Bone marrow (tissue), 2 donors: ENCODE measurements at regions not wholly inside any gene's neighbourhood (a gene's known extent, or its start where the extent isn't known, plus 50 kb on each side); places are given as distances from the start of the nearest gene placed in this dataset.
A peak's percentile ranks its signal among the peaks of the same experiment; 100 is the strongest.
"Not testable (repeated sequence)": the region's sequence is repeated elsewhere in the genome, so short reads cannot be mapped to it uniquely, and the experiment has no call there.

Source experiments
- DNase-seq, 2 donors: peaks; one replicate each; lab custom pipeline; 2025; lab: John Stamatoyannopoulos, UW

- DNase-seq = no peak
These were observed 92.8 kb downstream of the EOMES start for GRCh38 chr3:27629366-27629765.

GRCh38 chr3:27628026-27628750 is 93.9 kb downstream of the EOMES start:
- DNase-seq = no peak

- DNase-seq = no peak
These were observed 95.5 kb downstream of the EOMES start for GRCh38 chr3:27626596-27627118.

- no peak for DNase-seq
These were observed 96.3 kb downstream of the EOMES start for GRCh38 chr3:27625864-27626263.

GRCh38 chr3:27623085-27623753 is 98.9 kb downstream of the EOMES start:
- DNase-seq = no peak

- DNase-seq = no peak
These were observed 104.6 kb downstream of the EOMES start for GRCh38 chr3:27617552-27617951.

- no peak for DNase-seq
These were observed 106.1 kb downstream of the EOMES start for GRCh38 chr3:27616031-27616430.

GRCh38 chr3:27615555-27615954 is 106.6 kb downstream of the EOMES start:
- no peak for DNase-seq

- DNase-seq = no peak
These were observed 107.5 kb downstream of the EOMES start for GRCh38 chr3:27614592-27614991.

- DNase-seq = no peak
These were observed 108.2 kb downstream of the EOMES start for GRCh38 chr3:27613846-27614500.

GRCh38 chr3:27610800-27611525 is 111.2 kb downstream of the EOMES start:
- DNase-seq = no peak

GRCh38 chr3:27607370-27607769 is 114.8 kb downstream of the EOMES start:
- DNase-seq = no peak

GRCh38 chr3:27606537-27606936 is 115.6 kb downstream of the EOMES start:
- no peak for DNase-seq

- not testable (repeated sequence) for DNase-seq
These were observed 117.1 kb upstream of the SLC4A7 start for GRCh38 chr3:27601311-27601710.

- DNase-seq = not testable (repeated sequence)
These were observed 115.6 kb upstream of the SLC4A7 start for GRCh38 chr3:27599741-27600140.

GRCh38 chr3:27596921-27597320 is 112.7 kb upstream of the SLC4A7 start:
- no peak for DNase-seq

- DNase-seq = peak in 1 of 2 donors; percentile 31
These were observed 112.2 kb upstream of the SLC4A7 start for GRCh38 chr3:27596334-27596841.

- no peak for DNase-seq
These were observed 110.0 kb upstream of the SLC4A7 start for GRCh38 chr3:27594096-27594690.

GRCh38 chr3:27593173-27593572 is 109.0 kb upstream of the SLC4A7 start:
- DNase-seq = no peak

GRCh38 chr3:27591312-27592210 is 107.4 kb upstream of the SLC4A7 start:
- DNase-seq = no peak
